Activated T-cell treated with anti-CD3 and anti-CD28 coated beads for 4 hours (primary cell): ENCODE measurements at regions not wholly inside any gene's neighbourhood (a gene's known extent, or its start where the extent isn't known, plus 50 kb on each side); places are given as distances from the start of the nearest gene placed in this dataset.

Experiments used
- DNase-seq: peaks from one replicate; pipeline ENCODE4 v3.0.0-alpha.2; 2020

GRCh38 chr22:48701296-48702030 lies 1126.2 kb downstream of the BRD1 start:
- no peak for DNase-seq

- no peak for DNase-seq
These were observed 1126.9 kb downstream of the BRD1 start for GRCh38 chr22:48700566-48701295.

GRCh38 chr22:48700180-48700565 lies 1127.5 kb downstream of the BRD1 start:
- DNase-seq = no peak

GRCh38 chr22:48699511-48699910 lies 1128.2 kb downstream of the BRD1 start:
- DNase-seq = no peak

- DNase-seq = no peak
These were observed 1129.1 kb downstream of the BRD1 start for GRCh38 chr22:48698618-48699017.

- no peak for DNase-seq
These were observed 1129.9 kb downstream of the BRD1 start for GRCh38 chr22:48697694-48698276.

GRCh38 chr22:48697223-48697622 lies 1130.5 kb downstream of the BRD1 start:
- no peak for DNase-seq

GRCh38 chr22:48696371-48696770 lies 1131.3 kb downstream of the BRD1 start:
- DNase-seq = no peak

GRCh38 chr22:48695731-48696305 lies 1131.9 kb downstream of the BRD1 start:
- DNase-seq = no peak

- no peak for DNase-seq
These were observed 1132.4 kb downstream of the BRD1 start for GRCh38 chr22:48695251-48695650.

GRCh38 chr22:48694296-48694883 lies 1133.3 kb downstream of the BRD1 start:
- DNase-seq = no peak

GRCh38 chr22:48693377-48694135 lies 1134.1 kb downstream of the BRD1 start:
- no peak for DNase-seq

GRCh38 chr22:48692734-48693376 lies 1134.8 kb downstream of the BRD1 start:
- DNase-seq = no peak

- DNase-seq = no peak
These were observed 1136.2 kb downstream of the BRD1 start for GRCh38 chr22:48691431-48691851.

- no peak for DNase-seq
These were observed 1136.9 kb downstream of the BRD1 start for GRCh38 chr22:48690583-48691317.

GRCh38 chr22:48689206-48689605 lies 1138.5 kb downstream of the BRD1 start:
- DNase-seq = no peak

GRCh38 chr22:48688366-48688765 lies 1139.3 kb downstream of the BRD1 start:
- DNase-seq = no peak

- DNase-seq = no peak
These were observed 1140.1 kb downstream of the BRD1 start for GRCh38 chr22:48687606-48688005.

GRCh38 chr22:48686694-48687302 lies 1140.9 kb downstream of the BRD1 start:
- no peak for DNase-seq

- no peak for DNase-seq
These were observed 1141.9 kb downstream of the BRD1 start for GRCh38 chr22:48685767-48686166.

- no peak for DNase-seq
These were observed 1144.0 kb downstream of the BRD1 start for GRCh38 chr22:48683640-48684039.
